HG03103 (cell line): ENCODE measurements at regions not wholly inside any gene's neighbourhood (a gene's known extent, or its start where the extent isn't known, plus 50 kb on each side); places are given as distances from the start of the nearest gene placed in this dataset.
"Not testable (repeated sequence)": the region's sequence is repeated elsewhere in the genome, so short reads cannot be mapped to it uniquely, and the experiment has no call there.

Source experiments
- ATAC-seq: cut with Tn5 transposase; IDR thresholded peaks from one replicate; pipeline ENCODE4 v1.9.1; 2021; ENCODE audit warnings: low read depth; ENCODE audit not compliant: unreplicated experiment

DNA sequence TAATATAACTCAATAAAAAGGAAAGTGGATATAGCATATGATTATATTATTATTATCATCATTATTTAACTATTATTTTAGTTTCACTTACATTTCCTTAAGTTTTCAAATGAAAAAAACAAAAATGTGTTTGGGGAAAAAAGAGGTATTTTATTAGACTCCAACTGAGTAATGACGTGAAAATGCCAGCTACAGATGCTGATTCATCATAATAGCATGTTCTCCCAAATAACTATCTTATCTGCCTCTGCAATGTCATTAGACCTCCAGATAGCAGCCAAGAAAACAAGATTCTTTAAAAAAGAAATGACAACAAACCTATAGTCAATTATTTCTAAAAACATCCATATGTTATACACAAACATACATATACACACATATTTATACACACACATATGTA lies 1071.9 kb upstream of the TMPRSS15 start:
- no peak for ATAC-seq

DNA sequence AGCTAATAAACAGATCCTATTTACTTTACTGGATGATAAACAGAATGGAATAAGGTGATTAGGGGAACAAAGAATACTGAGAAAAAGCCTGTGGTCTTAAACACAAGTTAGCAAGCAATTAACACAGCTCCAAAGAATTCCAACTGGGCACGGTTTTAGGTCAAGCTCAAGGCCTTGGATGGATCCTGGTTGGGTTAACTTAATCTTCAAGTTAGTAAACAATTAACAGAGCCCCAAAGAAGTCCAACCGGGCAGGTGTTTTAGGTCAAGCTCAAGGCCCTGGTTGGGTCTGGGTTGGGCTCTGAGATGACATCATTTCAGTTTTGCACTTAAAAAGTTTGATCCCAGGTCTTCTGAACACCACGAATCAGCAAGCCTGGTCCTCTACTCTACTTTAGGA lies 1086.3 kb upstream of the TMPRSS15 start:
- ATAC-seq = no peak

GRCh38 chr21:19490481-19490880 lies 1086.9 kb upstream of the TMPRSS15 start:
- ATAC-seq = no peak

GRCh38 chr21:19493437-19494241 lies 1090.1 kb upstream of the TMPRSS15 start:
- not testable (repeated sequence) for ATAC-seq

DNA sequence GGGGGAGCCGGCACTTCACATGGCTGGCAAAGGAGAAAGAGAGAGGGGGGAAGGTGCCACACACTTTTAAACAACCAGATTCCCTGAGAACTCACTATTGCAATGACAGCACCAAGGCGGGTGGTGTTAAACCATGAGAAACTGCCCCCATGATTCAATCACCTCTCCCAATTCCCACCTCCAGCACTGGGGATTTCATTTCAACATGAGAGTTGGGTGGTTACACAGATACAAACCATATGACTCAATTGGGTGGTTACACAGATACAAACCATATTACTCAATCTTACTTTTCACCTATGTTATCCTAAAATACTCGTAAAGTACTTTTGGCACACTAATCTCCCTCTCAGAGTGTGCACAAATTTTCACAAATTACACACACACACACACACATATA lies 1097.5 kb upstream of the TMPRSS15 start:
- ATAC-seq = no peak

GRCh38 chr21:19507682-19508260 lies 1104.2 kb upstream of the TMPRSS15 start:
- no peak for ATAC-seq

GRCh38 chr21:19508442-19508841 lies 1104.9 kb upstream of the TMPRSS15 start:
- ATAC-seq = no peak

DNA sequence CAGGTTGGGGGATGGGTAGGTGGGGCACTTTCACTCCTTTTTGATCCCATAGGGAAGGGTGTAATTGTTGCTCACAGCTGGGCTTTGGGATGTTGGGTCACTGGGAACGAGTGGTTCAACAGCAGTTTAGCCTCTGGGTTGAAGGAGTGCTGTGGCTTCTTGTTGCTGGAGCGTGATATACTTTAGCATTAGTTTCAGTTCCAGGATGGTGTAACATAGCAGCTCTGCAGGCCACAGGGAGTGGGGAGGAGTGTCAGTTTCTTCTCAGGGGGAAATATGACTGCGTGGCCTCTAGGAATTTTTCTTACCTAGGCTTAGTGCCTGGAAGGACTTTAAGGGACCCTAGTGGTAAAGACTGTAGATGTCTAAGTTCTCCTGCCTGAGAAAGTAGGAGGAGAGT lies 1105.3 kb upstream of the TMPRSS15 start:
- no peak for ATAC-seq

DNA sequence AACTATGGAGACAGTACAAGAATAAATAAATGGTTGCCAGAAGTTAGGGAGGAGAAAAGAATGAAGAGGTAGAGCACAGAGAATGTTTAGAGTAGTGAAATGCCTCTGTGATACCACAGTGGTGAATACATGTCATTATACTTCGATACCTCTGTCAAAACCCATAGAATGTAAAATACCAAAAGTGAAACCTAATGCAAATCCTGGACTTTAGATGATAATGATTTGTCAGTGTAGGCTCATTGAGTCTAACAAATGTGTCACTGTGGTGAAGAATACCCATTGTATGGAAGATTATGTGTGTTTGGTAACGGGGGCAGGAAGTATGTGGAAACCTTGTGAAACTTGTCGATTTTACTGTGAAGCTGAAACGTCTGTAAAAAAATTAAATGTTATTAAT lies 1106.5 kb upstream of the TMPRSS15 start:
- ATAC-seq = no peak

- no peak for ATAC-seq
These were observed 1107.1 kb upstream of the TMPRSS15 start for GRCh38 chr21:19510653-19511052.

GRCh38 chr21:19522381-19522780 lies 1118.8 kb upstream of the TMPRSS15 start:
- no peak for ATAC-seq

DNA sequence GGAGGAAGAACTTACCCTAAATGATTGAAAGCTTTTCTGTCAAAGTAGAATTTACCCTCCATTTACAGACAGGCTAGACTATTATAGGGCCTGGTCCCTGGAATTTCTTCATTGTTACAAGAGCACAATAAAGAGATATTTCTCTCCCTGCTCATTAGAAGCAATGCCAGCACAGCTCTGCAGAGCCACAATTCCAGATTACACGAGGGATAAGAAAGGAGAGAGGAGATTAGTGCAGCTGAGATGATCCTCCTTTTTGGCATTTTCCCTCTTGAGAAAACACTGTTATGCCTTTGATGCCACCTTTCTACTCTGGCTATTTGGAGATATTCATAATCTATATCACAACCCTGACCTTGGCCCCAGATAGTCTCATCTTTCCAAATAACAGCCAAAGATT lies 1119.5 kb upstream of the TMPRSS15 start:
- ATAC-seq = no peak

GRCh38 chr21:19523746-19524145 lies 1120.2 kb upstream of the TMPRSS15 start:
- ATAC-seq = no peak

DNA sequence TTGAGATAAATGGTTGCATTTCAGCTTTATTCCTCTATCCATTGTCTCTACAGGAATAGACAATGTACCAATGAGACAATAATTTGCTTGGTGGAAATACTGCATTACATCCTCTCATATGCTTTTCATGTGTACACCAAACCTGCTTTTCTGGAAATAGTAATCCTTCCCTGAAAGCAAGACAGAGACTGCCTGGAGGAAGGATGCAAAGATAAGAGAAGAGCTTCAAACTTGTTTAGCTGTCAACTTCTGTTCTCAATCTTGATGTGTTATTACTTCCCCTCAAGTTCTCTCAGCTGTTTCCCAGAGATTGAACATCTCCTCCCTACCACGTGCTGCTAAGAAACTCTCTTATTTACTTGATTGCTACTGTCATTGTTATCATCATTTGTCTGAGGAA lies 1125.4 kb upstream of the TMPRSS15 start:
- no peak for ATAC-seq

GRCh38 chr21:19535356-19535755 lies 1131.8 kb upstream of the TMPRSS15 start:
- ATAC-seq = no peak

DNA sequence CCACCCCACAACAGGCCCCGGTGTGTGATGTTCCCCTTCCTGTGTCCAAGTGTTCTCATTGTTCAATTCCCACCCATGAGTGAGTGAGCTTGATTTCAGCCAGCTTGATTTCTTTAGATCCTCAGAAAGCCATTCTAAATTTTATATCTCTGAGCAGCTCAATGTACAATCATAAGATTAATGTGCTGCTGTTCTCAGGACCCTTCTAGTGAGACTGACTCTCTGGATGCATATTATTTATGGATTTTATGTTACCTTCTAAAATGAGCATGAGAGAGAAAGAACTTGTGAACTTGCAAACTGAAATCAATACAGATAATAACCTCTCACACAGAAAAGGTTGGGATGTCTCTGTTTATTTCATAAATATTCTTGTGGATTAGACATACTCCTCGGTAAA lies 1133.5 kb upstream of the TMPRSS15 start:
- ATAC-seq = no peak

- no peak for ATAC-seq
These were observed 1136.7 kb upstream of the TMPRSS15 start for GRCh38 chr21:19540287-19540686.

DNA sequence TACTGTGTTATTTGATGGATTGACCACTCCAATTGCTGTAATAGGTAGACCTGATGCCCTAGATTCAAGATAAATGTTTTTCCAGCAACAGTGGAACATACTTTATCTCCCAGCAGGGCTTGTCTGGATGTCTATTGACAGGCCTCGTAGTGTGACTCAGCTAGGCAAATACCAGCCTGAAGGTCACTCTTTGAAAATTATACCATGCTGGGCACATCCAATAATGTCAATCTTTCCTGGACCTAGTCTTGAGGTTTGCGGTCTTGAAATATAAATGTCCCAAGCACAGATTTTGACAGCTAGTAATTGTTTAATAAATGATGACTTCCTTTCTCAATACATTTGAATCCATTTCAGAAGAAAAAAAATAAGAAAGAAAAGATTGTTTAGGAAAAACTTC lies 1138.0 kb upstream of the TMPRSS15 start:
- no peak for ATAC-seq

DNA sequence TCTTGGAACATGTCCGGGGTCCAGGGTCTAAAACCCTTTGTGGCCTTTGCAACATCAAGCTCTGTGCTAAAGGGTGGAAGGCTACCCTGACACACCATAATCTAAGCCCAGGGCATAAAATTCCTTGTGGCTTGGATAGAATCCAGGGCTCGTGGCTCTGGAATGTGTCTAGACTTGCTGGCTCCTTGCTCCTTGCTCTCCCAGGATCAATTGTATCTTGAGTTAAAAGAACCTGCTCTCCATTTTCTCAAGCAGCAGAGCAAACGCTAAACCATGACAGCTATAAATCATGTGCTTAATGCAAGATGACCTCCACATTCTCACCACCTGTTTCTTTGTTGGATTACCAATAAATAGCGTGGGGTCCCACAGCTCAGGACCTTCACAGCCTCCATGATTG lies 1140.9 kb upstream of the TMPRSS15 start:
- not testable (repeated sequence) for ATAC-seq

DNA sequence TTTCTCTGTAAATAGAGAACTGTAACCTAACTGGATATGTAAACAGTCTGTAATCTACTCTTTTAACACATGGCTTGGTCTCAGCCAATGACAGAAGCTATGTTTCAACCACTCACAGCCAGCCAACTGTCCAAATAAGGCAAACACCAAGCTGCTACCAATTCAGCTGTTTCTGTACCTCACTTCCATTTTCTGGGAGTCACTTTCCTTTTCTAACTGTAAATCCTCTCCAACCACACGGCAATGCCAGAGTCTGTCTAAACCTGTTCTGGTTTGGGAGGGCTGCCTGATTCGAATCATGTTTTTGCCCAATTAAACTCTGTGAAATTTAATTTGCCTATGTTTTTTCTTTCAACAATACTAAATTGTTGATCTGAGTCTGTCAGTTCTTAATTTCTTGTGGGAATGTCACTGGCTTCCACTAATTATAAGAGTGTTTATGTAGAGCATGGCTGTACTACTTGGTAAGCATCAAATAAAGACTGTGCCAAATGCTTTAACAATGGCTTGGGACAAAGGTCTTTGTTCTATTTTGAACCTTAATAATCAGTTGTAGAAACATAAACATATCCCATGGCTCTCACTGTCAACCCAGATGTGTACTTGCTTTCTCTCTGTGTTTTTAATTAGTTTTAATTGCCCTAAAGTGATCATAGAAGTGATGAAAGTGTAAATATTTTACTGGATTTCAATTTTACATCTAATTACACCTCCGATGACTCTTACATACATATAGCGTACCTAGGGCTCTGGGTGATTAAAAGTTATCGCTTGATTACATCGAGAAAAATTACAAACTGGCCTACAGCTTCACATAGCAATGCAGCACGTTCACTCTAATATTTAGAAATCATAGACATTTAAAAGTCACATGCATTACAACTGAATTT lies 1144.6 kb upstream of the TMPRSS15 start:
- no peak for ATAC-seq

DNA sequence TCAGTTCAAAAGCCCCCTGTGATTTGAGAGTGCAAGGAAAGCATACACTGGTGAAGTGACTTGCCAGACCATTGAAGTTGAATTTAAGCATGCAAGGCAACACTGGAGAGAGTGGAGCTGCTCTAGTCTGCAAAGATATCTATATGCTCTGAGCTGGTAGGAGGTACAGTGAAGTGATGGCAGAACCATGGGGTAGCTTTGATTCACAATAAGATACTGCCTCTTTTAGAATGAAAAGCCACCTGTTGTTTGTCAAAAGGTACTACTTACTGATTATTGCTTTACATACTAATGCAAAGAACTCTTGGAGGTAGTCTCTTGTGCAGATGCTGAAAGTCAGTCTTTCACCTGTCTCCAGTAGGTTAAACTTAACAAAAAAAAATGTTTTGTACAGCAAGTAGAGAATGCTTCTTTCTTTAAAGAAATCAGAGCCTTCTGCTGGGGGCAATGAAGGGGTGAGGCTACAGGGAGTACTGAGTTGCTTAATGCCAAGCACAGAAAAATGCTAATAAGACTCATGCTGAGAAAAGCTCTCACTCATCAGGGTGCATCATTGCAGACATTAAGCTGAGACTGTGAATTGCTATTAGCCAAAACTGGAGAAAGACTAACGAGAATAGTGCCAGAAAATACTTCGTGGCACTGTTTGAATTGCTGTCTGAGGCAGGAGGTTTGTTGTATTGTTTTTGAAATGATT lies 1150.5 kb upstream of the TMPRSS15 start:
- ATAC-seq = no peak
